Retinal pigment epithelial cell (primary cell): ENCODE measurements at regions not wholly inside any gene's neighbourhood (a gene's known extent, or its start where the extent isn't known, plus 50 kb on each side); places are given as distances from the start of the nearest gene placed in this dataset.

ENCODE experiments used
- DNase-seq: peaks from one replicate; pipeline ENCODE4 v3.0.0-alpha.2; 2010; ENCODE audit warnings: low read depth
- H3K4me3 ChIP-seq: 2 replicates; pipeline ENCODE4 v1.5.1; 2011; ENCODE audit warnings: mild to moderate bottlenecking, low read length, control low read depth, moderate library complexity
- TF ChIP-seq, protein P1 (sequence below): conservative IDR thresholded peaks from 2 replicates; pipeline ENCODE4 v1.5.1; 2011; ENCODE audit warnings: low read depth, low read length, control low read depth, inconsistent platforms

DNA sequence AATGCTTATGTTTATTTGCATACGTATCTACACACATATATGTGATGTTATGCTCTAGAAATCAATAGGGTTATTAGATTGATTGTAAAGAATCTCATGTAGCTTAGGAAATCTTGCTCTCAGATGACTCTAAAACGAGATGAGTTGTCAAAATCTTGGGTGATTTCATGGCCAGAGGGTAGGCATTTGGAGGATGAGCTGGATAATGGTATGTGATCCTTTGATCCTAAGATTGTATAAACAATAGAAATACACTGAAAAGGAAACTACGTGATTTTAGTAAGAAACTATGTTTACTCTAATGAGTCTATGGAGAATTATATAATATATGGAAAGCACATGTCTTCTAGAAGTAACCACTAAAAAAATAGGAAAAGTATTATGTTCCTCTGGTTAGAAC, 676.6 kb downstream of the NSUN3 start:
- H3K4me3 ChIP-seq: no peak overlapping the region
- no peak for DNase-seq
- TF ChIP-seq, protein P1, sequence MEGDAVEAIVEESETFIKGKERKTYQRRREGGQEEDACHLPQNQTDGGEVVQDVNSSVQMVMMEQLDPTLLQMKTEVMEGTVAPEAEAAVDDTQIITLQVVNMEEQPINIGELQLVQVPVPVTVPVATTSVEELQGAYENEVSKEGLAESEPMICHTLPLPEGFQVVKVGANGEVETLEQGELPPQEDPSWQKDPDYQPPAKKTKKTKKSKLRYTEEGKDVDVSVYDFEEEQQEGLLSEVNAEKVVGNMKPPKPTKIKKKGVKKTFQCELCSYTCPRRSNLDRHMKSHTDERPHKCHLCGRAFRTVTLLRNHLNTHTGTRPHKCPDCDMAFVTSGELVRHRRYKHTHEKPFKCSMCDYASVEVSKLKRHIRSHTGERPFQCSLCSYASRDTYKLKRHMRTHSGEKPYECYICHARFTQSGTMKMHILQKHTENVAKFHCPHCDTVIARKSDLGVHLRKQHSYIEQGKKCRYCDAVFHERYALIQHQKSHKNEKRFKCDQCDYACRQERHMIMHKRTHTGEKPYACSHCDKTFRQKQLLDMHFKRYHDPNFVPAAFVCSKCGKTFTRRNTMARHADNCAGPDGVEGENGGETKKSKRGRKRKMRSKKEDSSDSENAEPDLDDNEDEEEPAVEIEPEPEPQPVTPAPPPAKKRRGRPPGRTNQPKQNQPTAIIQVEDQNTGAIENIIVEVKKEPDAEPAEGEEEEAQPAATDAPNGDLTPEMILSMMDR: no peak

DNA sequence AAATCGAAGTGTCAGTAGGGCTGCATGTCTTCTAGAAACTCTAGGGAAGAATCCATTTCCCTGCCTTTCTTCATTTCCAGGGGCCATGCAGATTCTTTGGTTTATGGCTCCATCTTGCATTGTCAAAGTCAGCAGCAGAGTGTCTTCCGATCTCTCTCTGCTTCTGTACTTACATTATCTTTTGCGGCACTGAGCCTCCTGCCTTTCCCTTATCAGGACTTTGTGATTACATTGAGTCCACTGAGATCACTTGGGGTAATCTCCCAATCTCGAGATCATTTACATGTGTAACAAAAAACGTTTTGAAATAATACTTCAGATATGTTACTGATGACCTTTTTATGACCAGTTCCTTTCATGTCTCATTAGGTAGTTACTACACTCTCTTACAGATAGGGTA, 695.9 kb downstream of the NSUN3 start:
- H3K4me3 ChIP-seq: no peak overlapping the region
- TF ChIP-seq, protein P1: no peak
- DNase-seq: no peak

DNA sequence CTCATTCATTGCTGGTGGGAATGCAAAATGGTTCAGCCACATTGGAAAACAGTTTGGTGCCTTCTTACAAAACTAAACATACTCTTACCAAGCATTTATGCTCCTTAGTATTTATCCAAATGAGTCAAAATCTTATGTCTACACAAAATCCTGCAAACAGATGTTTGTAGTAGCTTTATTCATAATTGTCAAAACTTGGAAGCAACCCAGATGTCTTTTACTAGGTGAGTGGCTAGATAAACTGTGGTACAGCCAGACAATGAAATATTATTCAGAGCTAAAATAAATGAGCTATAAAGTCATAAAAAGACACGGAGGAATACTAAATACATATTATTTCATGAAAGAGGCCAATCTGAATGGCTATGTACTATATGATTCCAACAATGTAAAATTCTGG, 709.5 kb downstream of the NSUN3 start:
- no peak overlapping the region for H3K4me3 ChIP-seq
- no peak for DNase-seq
- TF ChIP-seq, protein P1: no peak

DNA sequence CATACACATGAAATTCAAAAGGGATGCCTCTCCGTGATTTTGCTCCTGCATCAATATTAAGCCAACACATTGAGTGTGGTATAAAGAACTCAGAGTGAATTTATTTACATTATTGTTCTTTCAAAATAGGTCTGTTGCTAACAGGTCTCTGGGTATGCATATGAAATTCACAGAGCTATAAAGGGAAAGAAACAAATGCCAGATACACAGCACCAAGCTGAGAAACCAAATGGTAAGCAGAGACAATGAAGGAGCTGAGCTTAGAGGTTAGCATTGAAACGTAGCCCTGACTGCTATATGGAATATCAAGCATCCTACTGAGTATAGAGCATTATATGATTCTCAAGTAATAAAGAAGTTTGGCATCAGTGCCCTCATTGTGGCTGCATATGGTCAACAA, 712.9 kb downstream of the NSUN3 start:
- DNase-seq: no peak
- no peak overlapping the region for H3K4me3 ChIP-seq
- TF ChIP-seq, protein P1: no peak

DNA sequence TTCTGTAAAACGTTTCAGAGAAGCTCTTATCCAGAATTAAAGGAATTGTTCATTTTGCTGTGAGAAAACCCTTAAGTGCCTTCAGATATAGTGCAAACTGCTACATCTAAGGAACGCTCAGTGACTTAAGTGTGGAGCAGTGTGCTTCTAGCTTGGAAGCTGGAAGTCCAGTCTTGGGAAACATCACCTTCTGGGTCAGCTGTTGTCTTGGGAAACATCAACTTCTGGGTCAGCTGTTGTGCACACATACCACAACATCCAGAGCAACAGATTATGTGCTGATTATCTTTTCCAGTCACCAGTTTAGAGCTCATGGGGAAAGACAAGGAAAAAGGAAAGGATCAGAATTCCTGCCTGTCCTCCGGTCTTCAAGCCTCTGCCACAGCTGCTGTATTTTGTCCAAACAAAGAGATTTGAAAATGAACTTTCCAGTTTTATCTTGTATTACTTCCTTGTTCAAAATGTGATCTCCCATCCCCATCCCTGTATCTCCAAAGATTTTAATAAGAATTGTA, 713.6 kb downstream of the NSUN3 start:
- TF ChIP-seq, protein P1: no peak
- no peak overlapping the region for H3K4me3 ChIP-seq
- no peak for DNase-seq

DNA sequence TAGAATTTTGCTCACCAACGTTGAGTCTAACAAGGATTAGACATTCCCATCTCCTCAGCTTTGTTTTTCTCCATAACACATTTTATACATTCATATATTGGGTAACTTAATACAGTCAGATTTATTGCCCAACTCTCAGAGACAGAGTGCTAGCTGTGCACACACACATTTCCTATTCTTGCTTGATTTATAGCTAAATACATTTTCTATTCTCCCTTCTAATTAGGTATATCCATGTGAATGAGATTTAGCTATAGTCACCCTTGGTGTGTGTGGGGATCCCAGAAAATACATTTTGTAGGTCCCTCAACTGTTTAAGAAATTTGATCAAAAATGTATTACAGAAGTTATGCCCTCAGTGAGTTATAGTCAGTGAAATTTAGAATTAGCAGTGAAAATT, 715.4 kb downstream of the NSUN3 start:
- H3K4me3 ChIP-seq: no peak overlapping the region
- TF ChIP-seq, protein P1: no peak
- no peak for DNase-seq

DNA sequence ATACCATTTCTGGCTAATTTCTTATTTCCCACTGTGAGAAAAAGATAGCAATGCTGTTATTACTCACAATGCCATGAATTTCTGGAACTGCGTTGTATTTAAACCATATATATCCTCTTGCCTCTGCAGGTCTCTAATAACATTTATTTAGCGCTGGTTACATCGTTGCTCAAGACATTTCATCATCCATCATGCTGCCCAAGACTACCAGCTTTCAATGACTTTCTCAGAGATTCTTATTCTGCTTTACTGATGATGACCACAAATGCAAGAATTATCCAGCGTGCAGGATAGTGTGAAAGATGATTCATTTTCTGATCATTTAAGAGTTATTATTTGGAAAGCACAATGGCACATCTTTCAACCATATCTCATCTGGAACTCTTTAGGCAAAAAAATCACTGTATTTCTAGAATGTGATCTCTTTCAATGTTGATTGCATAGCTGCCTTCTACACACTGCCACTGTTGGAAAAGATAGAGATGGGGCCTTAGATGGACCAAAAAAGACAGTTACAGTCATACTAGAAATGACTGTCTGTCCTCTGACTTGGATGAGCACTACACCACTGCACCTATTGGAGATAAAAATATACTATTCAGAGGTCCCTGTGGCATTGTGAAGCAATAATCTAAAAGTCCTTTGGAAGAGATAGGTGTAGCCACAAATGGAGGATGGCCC, 716.1 kb downstream of the NSUN3 start:
- DNase-seq: no peak
- TF ChIP-seq, protein P1: no peak
- no peak overlapping the region for H3K4me3 ChIP-seq
